ENCODE measurements at regions not wholly inside any gene's neighbourhood (a gene's known extent, or its start where the extent isn't known, plus 50 kb on each side); places are given as distances from the start of the nearest gene placed in this dataset.

GRCh38 chr7:35333265-35333664, 79.4 kb upstream of the TBX20 start (continued):
- TF ChIP-seq CUX1 (CRISPR knock-in tag; IDR thresholded peaks at IDR 0.05) (no peak), SNRNP70 (optimal IDR thresholded peaks at IDR 0.05; ENCODE audit: low read depth, low read length) (no peak), JUND (IDR thresholded peaks at IDR 0.05; ENCODE audit: borderline replicate concordance, low read depth, low read length) (no peak), JUND (tag; IDR thresholded peaks at IDR 0.05; ENCODE audit: borderline replicate concordance, low read depth, low read length) (no peak), NFE2 (IDR thresholded peaks at IDR 0.05; ENCODE audit: low read depth) (no peak), ZNF217 (CRISPR knock-in tag; IDR thresholded peaks at IDR 0.05) (no peak), SREBF1 (IDR thresholded peaks at IDR 0.05; ENCODE audit: borderline replicate concordance, low read depth, low read length) (no peak), ZNF134 (CRISPR knock-in tag; conservative IDR thresholded peaks at IDR 0.05) (no peak)
- TF ChIP-seq, protein P1, sequence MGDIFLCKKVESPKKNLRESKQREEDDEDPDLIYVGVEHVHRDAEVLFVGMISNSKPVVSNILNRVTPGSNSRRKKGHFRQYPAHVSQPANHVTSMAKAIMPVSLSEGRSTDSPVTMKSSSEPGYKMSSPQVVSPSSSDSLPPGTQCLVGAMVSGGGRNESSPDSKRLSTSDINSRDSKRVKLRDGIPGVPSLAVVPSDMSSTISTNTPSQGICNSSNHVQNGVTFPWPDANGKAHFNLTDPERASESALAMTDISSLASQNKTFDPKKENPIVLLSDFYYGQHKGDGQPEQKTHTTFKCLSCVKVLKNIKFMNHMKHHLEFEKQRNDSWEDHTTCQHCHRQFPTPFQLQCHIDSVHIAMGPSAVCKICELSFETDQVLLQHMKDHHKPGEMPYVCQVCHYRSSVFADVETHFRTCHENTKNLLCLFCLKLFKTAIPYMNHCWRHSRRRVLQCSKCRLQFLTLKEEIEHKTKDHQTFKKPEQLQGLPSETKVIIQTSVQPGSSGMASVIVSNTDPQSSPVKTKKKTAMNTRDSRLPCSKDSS (IDR thresholded peaks at IDR 0.05; ENCODE audit: low read depth, partially characterized antibody) = no peak
